HEK293T (cell line): ENCODE measurements at regions not wholly inside any gene's neighbourhood (a gene's known extent, or its start where the extent isn't known, plus 50 kb on each side); places are given as distances from the start of the nearest gene placed in this dataset.
A peak's percentile ranks its signal among the peaks of the same experiment; 100 is the strongest.

Source experiments
- CTCF ChIA-PET: fragments of 350-600 bp; formaldehyde crosslinking; extraction: SDS; loops from one replicate; lab custom pipeline; 2021; ENCODE audit warnings: antibody characterized with exemption, inconsistent platforms; lab: Yijun Ruan, JAX
- POLR2A ChIA-PET: fragments of 350-600 bp; formaldehyde crosslinking; extraction: SDS; loops from one replicate; lab custom pipeline; 2020; ENCODE audit warnings: antibody characterized with exemption, inconsistent platforms; lab: Yijun Ruan, JAX
- DNase-seq: peaks from one replicate; pipeline ENCODE4 v3.0.0; 2012; ENCODE audit warnings: mixed read lengths; ENCODE audit errors: extremely low spot score
- ARNT ChIP-seq: fragments of 450-650 bp; IDR thresholded peaks from 2 replicates; pipeline ENCODE4 v1.6.1; 2017; ENCODE audit warnings: mild to moderate bottlenecking
- BHLHE40 ChIP-seq: fragments of 450-650 bp; IDR thresholded peaks from 2 replicates; pipeline ENCODE4 v1.6.1; 2016; ENCODE audit warnings: mild to moderate bottlenecking, moderate library complexity, borderline replicate concordance
- CTBP1 ChIP-seq: fragments of 450-650 bp; IDR thresholded peaks from 2 replicates; pipeline ENCODE4 v1.6.1; 2016; ENCODE audit warnings: borderline replicate concordance
- ELF4 ChIP-seq: fragments of 450-650 bp; IDR thresholded peaks from 2 replicates; pipeline ENCODE4 v1.6.1; 2017; ENCODE audit warnings: antibody characterized with exemption
- FOXA1 ChIP-seq: fragments of 450-650 bp; IDR thresholded peaks from 2 replicates; pipeline ENCODE4 v1.6.1; 2016; ENCODE audit warnings: mild to moderate bottlenecking
- FOXK2 ChIP-seq: fragments of 450-650 bp; IDR thresholded peaks from 2 replicates; pipeline ENCODE4 v1.6.1; 2016; ENCODE audit warnings: mild to moderate bottlenecking
- FOXM1 ChIP-seq: fragments of 450-650 bp; IDR thresholded peaks from 2 replicates; pipeline ENCODE4 v1.6.1; 2017; ENCODE audit warnings: mild to moderate bottlenecking, borderline replicate concordance
- HDGF ChIP-seq: fragments of 450-650 bp; IDR thresholded peaks from 2 replicates; pipeline ENCODE4 v1.6.1; 2017; ENCODE audit warnings: antibody characterized with exemption, borderline replicate concordance
- L3MBTL2 ChIP-seq: fragments of 450-650 bp; conservative IDR thresholded peaks from 2 replicates; pipeline ENCODE4 v1.6.1; 2016; ENCODE audit warnings: mild to moderate bottlenecking
- LEF1 ChIP-seq: fragments of 450-650 bp; IDR thresholded peaks from 2 replicates; pipeline ENCODE4 v1.6.1; 2017; ENCODE audit warnings: mild to moderate bottlenecking, borderline replicate concordance
- NFRKB ChIP-seq: fragments of 450-650 bp; IDR thresholded peaks from 2 replicates; pipeline ENCODE4 v1.6.1; 2016; ENCODE audit warnings: mild to moderate bottlenecking, moderate library complexity
- SP1 ChIP-seq: fragments of 450-650 bp; IDR thresholded peaks from 2 replicates; pipeline ENCODE4 v1.6.1; 2017
- SUZ12 ChIP-seq: fragments of 450-650 bp; IDR thresholded peaks from 2 replicates; pipeline ENCODE4 v1.6.1; 2016; ENCODE audit warnings: mild to moderate bottlenecking
- TARDBP ChIP-seq: fragments of 450-650 bp; IDR thresholded peaks from 2 replicates; pipeline ENCODE4 v1.6.1; 2016
- ZNF384 ChIP-seq: fragments of 450-650 bp; IDR thresholded peaks from 2 replicates; pipeline ENCODE4 v1.6.1; 2016
- TF ChIP-seq, protein P1 (sequence below): fragments of 450-650 bp; IDR thresholded peaks from 2 replicates; pipeline ENCODE4 v1.6.1; 2016

DNA sequence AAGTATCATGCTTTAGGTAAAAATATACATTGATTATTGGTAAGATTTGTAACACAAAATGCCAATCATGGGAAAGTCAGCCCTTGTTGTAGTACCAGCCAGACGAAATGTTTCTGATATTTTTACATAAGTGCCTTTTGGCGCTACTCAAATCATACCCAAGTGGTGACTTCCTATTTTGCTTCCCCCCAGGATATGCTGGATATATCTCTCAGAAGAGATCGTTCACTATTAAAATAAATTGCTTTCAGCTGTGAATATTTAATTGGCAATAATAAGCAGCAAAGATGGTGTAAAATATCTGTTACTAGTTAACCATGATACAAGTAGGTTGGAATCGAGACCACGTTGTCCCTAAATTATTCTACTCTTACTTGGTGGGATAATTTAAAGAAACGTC lies 909.2 kb upstream of the LRRN3 start:
- ChIA-PET CTCF (no interaction called here), POLR2A (no interaction called here)
- no peak for TF ChIP-seq HDGF
- no peak for TF ChIP-seq LEF1
- no peak for TF ChIP-seq BHLHE40
- TF ChIP-seq ARNT = no peak
- TF ChIP-seq FOXK2 = no peak
- TF ChIP-seq FOXM1 = no peak
- TF ChIP-seq ZNF384 = no peak
- no peak for TF ChIP-seq TARDBP
- no peak for TF ChIP-seq FOXA1
- TF ChIP-seq SP1 = no peak
- TF ChIP-seq L3MBTL2 = no peak
- no peak for TF ChIP-seq NFRKB
- TF ChIP-seq SUZ12 = no peak
- no peak for TF ChIP-seq CTBP1
- no peak for TF ChIP-seq ELF4
- TF ChIP-seq, protein P1, sequence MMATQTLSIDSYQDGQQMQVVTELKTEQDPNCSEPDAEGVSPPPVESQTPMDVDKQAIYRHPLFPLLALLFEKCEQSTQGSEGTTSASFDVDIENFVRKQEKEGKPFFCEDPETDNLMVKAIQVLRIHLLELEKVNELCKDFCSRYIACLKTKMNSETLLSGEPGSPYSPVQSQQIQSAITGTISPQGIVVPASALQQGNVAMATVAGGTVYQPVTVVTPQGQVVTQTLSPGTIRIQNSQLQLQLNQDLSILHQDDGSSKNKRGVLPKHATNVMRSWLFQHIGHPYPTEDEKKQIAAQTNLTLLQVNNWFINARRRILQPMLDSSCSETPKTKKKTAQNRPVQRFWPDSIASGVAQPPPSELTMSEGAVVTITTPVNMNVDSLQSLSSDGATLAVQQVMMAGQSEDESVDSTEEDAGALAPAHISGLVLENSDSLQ = no peak
- DNase-seq = no peak

DNA sequence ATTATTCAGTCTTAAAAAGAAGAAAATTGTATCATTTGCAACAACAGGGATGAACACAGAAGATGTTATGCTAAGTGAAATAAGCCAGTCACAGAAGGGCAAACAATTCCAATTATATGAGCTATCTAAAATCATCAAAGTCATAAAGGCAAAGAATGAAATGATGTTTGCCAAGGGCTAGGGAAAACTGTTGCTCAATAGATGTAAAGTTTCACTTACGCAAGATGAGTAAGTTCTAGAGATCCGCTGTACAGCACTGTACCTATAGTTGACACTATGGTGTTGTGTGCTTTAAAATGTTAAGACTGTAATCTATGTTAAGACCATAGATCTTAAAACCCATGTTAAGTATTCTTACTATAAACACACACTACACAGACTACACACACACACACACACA lies 904.6 kb upstream of the LRRN3 start:
- DNase-seq = no peak
- POLR2A ChIA-PET = no interaction called here
- CTCF ChIA-PET = no interaction called here
- TF ChIP-seq SUZ12 (no peak), ARNT (no peak), SP1 (no peak), FOXM1 (no peak), TARDBP (no peak), ELF4 (no peak), LEF1 (no peak), L3MBTL2 (no peak), ZNF384 (no peak), FOXK2 (no peak), HDGF (no peak), NFRKB (no peak), CTBP1 (no peak), FOXA1 (no peak), BHLHE40 (no peak)

DNA sequence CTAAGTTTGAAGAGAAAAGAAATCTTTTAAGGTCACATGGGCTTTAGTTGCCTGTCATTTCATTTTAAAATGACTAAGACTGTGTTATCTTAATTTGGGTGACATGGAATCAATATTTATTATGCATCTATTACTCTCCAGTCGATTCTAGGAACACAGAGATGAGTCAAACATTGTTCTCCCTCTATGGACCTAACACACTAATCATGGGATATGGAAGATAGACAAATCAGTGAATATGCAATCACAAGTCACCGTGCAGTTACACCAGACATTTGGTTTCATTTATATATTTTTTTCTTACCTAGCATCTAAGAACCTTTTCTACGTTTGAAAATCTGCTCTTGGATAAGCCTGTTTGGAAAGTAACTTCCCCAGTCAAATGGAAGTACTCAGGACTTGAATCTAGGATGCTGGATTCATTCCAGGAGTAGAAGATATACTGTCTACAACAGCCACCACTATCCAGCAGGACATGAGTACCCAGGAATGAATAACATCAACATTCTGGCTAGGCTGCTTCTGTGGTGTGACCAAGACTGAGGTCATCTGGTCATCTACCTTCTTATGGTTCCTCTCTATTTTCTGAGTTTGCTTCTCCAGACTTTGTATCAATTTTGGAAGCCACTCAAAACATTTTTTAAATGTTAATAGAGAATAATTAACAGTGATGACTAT lies 902.9 kb upstream of the LRRN3 start:
- no peak for DNase-seq
- POLR2A ChIA-PET = no interaction called here
- TF ChIP-seq ZNF384 (no peak), L3MBTL2 (no peak), CTBP1 (no peak), ARNT (no peak), FOXM1 (no peak), SP1 (no peak), LEF1 (no peak), HDGF (no peak), FOXA1 (no peak), ELF4 (no peak), NFRKB (no peak), FOXK2 (no peak), TARDBP (no peak), SUZ12 (no peak), BHLHE40 (no peak)
- TF ChIP-seq, protein P1 = no peak
- CTCF ChIA-PET = no interaction called here

DNA sequence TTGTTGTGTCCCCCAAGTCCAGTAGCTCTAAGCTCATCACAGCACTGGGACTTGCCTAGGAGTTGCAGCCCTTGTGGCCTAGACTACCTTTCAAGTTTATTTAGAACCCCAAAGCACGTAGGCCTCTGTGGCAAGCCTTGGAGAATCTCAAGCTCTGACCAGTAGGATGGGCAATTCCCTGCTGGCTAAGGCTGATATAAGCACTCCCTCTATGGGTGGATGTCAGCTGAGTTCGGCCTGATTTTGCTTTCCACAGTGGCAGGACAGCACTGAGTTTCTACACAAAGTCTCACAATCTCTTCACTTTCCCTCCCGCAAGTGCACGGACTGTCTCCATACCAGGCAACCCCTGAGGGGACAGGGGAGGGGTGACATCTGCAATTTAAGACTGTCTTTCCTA lies 886.4 kb upstream of the LRRN3 start:
- peak; percentile 11 for DNase-seq
- ChIA-PET POLR2A (no interaction called here), CTCF (no interaction called here)
- no peak for TF ChIP-seq CTBP1
- TF ChIP-seq NFRKB = no peak
- TF ChIP-seq LEF1 = no peak
- TF ChIP-seq SP1 = no peak
- no peak for TF ChIP-seq BHLHE40
- no peak for TF ChIP-seq ARNT
- TF ChIP-seq, protein P1 = no peak
- no peak for TF ChIP-seq ELF4
- TF ChIP-seq SUZ12 = no peak
- TF ChIP-seq TARDBP = no peak
- no peak for TF ChIP-seq HDGF
- TF ChIP-seq FOXA1 = no peak
- no peak for TF ChIP-seq FOXM1
- no peak for TF ChIP-seq ZNF384
- no peak for TF ChIP-seq FOXK2
- no peak for TF ChIP-seq L3MBTL2

DNA sequence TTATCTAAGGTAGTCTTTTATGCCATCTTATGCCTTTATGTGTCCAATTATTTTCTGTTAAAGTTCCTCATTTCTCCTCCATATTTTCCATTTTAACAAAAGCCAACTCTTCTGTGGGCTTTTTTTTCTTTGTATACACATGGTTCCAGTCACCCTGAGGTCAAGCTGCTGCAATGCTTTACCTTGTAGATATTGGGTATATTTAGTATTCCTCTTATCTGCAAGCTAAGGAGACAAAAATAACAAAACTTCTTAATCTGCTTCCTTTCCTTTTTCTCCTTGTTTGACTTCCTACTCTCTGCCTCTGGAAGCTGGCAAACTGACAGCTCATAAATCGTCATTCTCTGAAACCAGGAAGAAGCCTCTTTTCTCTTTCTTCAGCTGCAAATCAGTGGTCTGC lies 885.0 kb upstream of the LRRN3 start:
- POLR2A ChIA-PET = no interaction called here
- TF ChIP-seq BHLHE40 (no peak), LEF1 (no peak)
- no peak for DNase-seq
- CTCF ChIA-PET = no interaction called here

DNA sequence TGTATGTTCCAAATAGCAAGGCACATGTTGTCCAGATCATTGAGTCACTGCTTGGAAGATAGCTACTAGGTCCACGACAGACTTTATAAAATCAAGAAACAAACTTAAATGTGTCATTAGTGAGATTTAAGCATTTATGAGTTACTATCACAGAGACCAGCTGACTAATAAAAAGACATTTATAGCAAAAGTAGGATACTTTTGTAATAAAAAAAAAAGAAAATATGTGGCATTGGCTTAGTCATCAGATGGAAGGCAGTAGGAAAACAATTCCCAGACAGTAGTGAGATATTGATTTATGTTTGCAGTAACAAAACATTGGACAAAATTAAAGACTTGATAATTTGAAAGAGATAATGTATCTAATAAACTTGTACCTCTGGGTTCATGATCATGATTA lies 881.0 kb upstream of the LRRN3 start:
- TF ChIP-seq HDGF = no peak
- no peak for TF ChIP-seq LEF1
- no peak for TF ChIP-seq BHLHE40
- no peak for TF ChIP-seq TARDBP
- CTCF ChIA-PET = no interaction called here
- POLR2A ChIA-PET = no interaction called here
- no peak for DNase-seq
